NCI-H2107 treated with DMSO at 0.1 percent for 48 hours (cell line): ENCODE measurements at regions not wholly inside any gene's neighbourhood (a gene's known extent, or its start where the extent isn't known, plus 50 kb on each side); places are given as distances from the start of the nearest gene placed in this dataset.

Experiments
- DNase-seq: peaks from one replicate; lab custom pipeline; 2025; ENCODE audit not compliant: unreplicated experiment; lab: John Stamatoyannopoulos, UW

GRCh38 chr3:95424279-95424678 is 1361.4 kb downstream of the NSUN3 start:
- DNase-seq, result no peak

- DNase-seq, result no peak
These were observed 1371.6 kb downstream of the NSUN3 start for GRCh38 chr3:95434491-95434890.

- DNase-seq, result no peak
These were observed 1374.5 kb downstream of the NSUN3 start for GRCh38 chr3:95437409-95437808.

- no peak for DNase-seq
These were observed 1375.4 kb downstream of the NSUN3 start for GRCh38 chr3:95438274-95438673.

GRCh38 chr3:95442766-95443165 is 1371.6 kb upstream of the EPHA6 start:
- no peak for DNase-seq

GRCh38 chr3:95449841-95450240 is 1364.6 kb upstream of the EPHA6 start:
- no peak for DNase-seq

GRCh38 chr3:95453242-95453641 is 1361.2 kb upstream of the EPHA6 start:
- no peak for DNase-seq

GRCh38 chr3:95456835-95457234 is 1357.6 kb upstream of the EPHA6 start:
- DNase-seq, result no peak

GRCh38 chr3:95459706-95460105 is 1354.7 kb upstream of the EPHA6 start:
- DNase-seq, result no peak

- no peak for DNase-seq
These were observed 1354.1 kb upstream of the EPHA6 start for GRCh38 chr3:95460274-95460673.

- no peak for DNase-seq
These were observed 1352.2 kb upstream of the EPHA6 start for GRCh38 chr3:95462161-95462560.

- DNase-seq, result no peak
These were observed 1350.0 kb upstream of the EPHA6 start for GRCh38 chr3:95464346-95464745.

- DNase-seq, result no peak
These were observed 1346.1 kb upstream of the EPHA6 start for GRCh38 chr3:95468331-95468730.

- no peak for DNase-seq
These were observed 1340.1 kb upstream of the EPHA6 start for GRCh38 chr3:95474338-95474737.

GRCh38 chr3:95476534-95476933 is 1337.9 kb upstream of the EPHA6 start:
- DNase-seq, result no peak

- DNase-seq, result no peak
These were observed 1308.2 kb upstream of the EPHA6 start for GRCh38 chr3:95506174-95506573.

GRCh38 chr3:95508124-95508523 is 1306.3 kb upstream of the EPHA6 start:
- no peak for DNase-seq

- DNase-seq, result no peak
These were observed 1302.6 kb upstream of the EPHA6 start for GRCh38 chr3:95511828-95512227.

- DNase-seq, result no peak
These were observed 1300.1 kb upstream of the EPHA6 start for GRCh38 chr3:95514260-95514659.

- DNase-seq, result no peak
These were observed 1293.0 kb upstream of the EPHA6 start for GRCh38 chr3:95521396-95521795.

- no peak for DNase-seq
These were observed 1291.9 kb upstream of the EPHA6 start for GRCh38 chr3:95522449-95522848.

GRCh38 chr3:95539950-95540483 is 1274.4 kb upstream of the EPHA6 start:
- no peak for DNase-seq

- no peak for DNase-seq
These were observed 1248.9 kb upstream of the EPHA6 start for GRCh38 chr3:95565502-95565901.

- no peak for DNase-seq
These were observed 1247.0 kb upstream of the EPHA6 start for GRCh38 chr3:95567346-95567745.
